ENCODE measurements at regions not wholly inside any gene's neighbourhood (a gene's known extent, or its start where the extent isn't known, plus 50 kb on each side); places are given as distances from the start of the nearest gene placed in this dataset.
"Not testable (repeated sequence)": the region's sequence is repeated elsewhere in the genome, so short reads cannot be mapped to it uniquely, and the experiment has no call there.

DNA sequence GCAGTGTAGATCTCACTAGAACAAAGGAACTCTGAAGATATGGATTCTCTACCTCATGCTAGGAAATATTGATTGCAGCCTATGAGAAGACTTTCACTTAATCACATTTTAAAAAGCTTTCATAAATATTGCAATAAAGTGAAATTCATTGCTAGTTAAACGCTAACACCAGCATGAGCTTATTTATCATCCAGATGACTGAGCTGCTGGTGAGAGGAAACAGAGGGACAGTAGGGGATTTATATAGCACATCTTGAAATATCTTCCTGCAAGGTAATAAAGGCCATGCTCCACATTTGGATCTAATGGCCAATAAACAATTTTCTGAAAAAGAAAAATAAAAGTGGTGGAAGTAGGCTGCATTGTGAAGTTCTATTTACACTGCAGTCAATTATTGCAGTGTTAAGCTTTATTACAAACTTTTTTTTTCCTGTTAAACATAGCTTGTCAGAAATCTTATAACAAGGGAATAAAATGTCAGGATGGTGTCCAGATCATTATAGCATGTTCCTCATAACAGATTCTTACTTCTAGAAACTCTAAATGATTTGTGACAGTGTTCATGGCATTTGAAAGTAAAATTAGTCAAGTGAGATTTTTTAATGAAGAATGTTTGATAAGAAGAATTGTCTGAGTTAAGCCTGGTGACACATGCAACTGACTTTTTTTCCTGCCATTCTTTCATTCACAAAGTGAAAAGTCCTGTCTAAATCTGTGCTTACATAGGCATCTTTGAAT, 342.6 kb downstream of the DMAC1 start:
- DNase-seq: no peak

GRCh38 chr9:7456377-7456776, 343.2 kb downstream of the DMAC1 start:
- no peak for DNase-seq

GRCh38 chr9:7454624-7455023, 345.0 kb downstream of the DMAC1 start:
- DNase-seq: no peak

DNA sequence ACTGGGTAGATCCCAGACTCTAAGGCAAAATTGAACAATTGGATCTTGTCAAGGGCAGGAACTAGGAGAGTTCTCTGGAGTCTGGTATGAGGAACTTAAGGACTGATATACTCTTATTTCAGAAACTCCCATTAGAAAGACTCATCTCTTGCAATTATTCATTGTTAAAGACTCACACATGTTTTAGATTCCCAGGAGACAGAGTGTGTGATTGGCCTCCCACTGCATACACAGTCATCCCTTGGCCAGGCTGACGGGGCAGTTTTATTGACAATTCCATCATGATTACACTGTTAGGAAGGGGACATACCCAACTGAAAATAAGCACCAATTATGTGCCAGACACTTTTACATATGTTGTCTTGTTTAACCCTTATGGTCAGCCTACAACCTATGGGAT, 347.2 kb downstream of the DMAC1 start:
- no peak for DNase-seq

GRCh38 chr9:7451062-7451461, 348.5 kb downstream of the DMAC1 start:
- no peak for DNase-seq

DNA sequence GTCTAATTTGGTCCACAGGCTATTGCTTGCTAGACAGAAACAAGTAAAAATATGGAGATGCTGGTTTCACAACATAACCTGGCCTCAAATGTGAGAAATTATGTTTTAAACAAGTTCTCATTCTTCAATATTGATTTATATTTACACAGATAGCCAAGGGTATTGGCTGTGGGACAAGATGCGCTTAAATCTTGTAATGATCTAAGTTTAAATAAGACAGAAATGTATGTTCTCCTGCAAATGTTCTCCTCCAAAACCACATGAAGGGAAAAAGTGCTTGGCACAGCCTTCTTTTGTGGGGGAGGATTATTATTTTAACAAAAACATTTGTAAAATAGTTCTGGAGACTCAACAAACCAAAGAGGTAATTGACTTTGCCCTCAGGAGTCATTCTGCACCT, 356.0 kb downstream of the DMAC1 start:
- DNase-seq: no peak

DNA sequence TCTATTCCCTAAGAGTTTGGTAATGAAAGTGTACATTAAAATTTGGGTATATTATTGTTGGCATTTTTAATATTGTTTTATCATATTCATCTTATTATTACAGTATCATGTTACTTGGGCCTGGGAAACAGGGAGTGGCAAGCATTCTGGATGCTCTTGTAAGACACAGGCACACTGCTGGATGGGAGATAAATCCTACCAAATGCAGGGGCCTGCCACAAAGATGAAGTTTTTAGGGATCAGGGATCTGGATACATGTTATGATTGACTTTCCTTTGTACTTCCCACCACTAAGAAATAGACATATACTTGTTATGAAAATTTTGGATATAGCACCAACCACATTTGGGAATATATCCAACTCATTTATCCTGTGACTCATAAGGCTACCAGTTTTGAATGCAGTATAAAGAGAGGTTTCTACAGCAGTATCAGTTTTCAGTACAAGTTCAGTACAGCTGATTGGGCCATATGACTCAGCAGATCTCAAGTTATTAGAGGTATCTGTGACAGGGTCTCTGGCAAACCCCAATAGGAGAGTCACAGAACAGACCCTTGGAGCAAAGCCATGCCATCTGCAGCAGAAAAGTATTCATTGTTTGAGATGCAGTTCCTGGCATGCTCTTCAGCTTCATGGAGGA, 360.1 kb downstream of the DMAC1 start:
- no peak for DNase-seq

- DNase-seq: no peak
These were observed 362.8 kb downstream of the DMAC1 start for GRCh38 chr9:7436754-7437153.

- no peak for DNase-seq
These were observed 365.9 kb downstream of the DMAC1 start for GRCh38 chr9:7433508-7434292.

GRCh38 chr9:7432989-7433388, 366.6 kb downstream of the DMAC1 start:
- DNase-seq: no peak

DNA sequence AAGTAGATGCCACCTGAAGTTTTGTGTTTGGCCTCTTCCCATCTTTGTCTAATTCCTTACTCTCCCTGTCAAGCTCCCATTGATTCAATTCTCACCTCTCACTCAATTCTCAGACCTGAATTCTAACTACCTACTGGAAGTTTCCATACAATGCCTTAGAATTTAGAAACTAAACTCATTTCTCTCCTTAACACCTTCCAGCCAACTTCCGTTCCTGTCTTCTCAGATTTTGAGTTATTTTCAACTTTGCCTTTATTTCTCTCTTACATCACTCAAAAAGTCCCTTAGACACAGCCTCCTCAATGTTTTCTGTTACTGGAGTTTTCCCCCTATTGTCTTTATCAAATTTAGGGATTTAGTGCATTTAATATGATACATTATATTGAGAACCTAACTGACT, 382.2 kb downstream of the DMAC1 start:
- DNase-seq: not testable (repeated sequence)

DNA sequence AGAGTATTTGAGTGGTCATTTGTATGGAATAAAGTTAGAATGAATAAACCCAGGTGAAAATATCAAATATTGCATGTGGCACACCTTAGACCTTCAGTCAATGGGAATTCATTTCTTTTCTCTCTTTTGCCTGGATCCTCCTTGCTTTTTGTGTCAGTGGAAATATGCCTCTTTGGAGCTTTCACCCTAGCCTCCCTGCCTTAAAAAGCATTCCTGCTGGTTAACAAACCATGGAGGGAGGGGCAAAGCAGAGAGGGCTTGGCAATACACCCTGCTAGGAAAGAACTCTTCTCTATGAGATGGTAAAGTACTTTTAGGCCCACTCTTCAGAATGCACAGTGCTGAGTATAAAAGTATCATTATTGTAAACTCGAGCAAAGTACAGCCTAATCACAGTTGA, 383.7 kb downstream of the DMAC1 start:
- DNase-seq: no peak

GRCh38 chr9:7408845-7409244, 390.7 kb downstream of the DMAC1 start:
- no peak for DNase-seq

DNA sequence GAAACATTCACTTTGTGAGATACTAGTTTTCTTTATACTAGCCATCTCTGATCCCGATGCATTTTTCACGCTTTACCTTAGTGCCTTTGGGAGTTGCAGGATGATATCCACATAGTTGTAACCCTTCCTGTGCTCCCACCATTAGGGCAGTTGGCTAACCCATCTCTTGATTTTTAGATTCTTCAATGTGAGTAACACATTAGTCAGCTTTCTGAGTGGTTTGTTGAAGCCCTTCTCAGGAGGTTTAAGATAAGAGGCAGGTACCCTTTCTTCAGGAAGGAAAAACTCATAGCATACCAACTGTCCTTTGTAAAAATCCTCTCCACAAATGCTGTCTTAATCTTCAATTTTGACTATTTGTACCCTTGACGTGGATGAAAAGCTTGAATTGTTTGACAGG, 392.3 kb downstream of the DMAC1 start:
- no peak for DNase-seq

DNA sequence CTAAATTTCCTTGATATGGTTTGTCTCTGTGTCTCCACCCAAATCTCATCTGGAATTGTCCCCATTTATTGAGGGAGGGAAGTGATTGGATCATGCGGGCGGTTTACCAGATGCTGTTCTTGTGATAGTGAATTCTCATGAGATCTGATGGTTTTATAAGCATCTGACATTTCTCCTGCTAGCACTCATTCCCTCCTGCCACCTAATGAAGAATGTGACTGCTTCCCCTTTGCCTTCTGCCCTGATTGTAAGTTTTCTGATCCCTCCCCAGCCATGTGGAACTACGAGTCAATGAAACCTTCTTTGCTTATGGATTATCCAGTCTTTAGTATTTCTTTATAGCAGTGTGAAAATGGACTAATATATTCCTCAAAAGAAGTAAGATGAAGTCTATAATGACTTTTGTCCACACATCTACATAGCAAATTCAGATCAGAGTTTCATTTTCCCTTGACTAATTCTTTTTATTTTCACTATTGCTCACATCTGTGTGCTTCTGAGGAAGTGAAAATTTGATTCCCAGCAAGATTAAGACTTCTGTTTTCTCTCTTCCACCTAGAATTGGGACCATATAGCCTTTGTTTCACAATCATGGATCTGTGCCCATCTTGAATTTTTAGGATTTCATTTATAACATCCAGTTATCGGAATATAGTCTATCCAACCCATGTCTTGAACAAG, 393.5 kb downstream of the DMAC1 start:
- DNase-seq: no peak

- no peak for DNase-seq
These were observed 395.6 kb downstream of the DMAC1 start for GRCh38 chr9:7403839-7404487.

GRCh38 chr9:7403028-7403389, 396.6 kb downstream of the DMAC1 start:
- DNase-seq: no peak

DNA sequence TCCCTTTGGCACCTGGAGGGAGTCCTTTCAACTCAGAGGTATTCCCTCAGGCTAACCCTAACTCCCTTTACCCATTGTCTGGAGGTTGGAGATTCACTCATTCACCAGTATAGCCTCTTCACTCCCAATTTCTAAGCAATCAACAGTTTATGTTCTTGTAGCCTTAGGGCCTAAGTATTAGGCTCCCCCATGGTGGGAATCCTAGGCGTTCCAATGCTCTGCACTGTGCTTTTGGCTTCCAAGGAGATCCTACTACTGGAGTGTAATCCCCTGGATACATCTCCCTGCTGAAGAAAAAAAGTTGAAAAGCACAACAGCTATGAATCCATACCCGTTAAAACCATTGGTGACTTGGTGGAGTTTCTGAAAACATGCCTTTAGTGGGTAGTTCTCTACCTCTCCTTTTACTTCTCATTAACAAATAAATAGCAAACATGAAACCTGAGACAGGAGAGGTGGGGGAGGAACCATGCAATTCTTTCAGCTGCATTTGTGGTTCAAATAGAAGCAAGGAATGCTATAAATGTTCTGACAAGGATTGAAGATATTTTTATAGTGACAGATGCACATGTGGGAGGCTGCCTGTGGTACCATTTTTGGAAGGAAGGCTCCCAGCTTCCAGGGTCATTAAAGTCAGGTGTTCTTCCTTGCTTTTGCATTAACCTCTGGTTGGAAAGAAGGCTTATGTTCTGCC, 397.1 kb downstream of the DMAC1 start:
- no peak for DNase-seq

DNA sequence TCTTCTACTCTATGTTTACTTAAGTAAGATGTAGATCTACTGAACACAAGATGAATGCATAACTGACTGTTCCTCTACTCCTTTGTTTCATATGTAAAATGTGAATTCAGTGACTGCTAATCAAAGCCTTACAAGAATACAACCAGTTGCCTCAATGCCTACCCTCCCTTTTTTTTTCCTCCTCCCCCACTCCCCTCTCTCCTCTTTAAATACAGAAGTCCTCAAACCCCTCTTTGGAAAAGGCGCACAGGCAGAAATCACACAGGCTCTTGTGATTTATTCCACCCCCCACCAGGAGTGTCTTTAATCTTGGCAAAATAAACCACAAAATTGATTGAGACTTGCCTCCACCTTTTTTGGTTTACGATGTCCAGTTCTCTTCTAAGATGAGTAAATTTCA, 398.5 kb downstream of the DMAC1 start:
- no peak for DNase-seq

DNA sequence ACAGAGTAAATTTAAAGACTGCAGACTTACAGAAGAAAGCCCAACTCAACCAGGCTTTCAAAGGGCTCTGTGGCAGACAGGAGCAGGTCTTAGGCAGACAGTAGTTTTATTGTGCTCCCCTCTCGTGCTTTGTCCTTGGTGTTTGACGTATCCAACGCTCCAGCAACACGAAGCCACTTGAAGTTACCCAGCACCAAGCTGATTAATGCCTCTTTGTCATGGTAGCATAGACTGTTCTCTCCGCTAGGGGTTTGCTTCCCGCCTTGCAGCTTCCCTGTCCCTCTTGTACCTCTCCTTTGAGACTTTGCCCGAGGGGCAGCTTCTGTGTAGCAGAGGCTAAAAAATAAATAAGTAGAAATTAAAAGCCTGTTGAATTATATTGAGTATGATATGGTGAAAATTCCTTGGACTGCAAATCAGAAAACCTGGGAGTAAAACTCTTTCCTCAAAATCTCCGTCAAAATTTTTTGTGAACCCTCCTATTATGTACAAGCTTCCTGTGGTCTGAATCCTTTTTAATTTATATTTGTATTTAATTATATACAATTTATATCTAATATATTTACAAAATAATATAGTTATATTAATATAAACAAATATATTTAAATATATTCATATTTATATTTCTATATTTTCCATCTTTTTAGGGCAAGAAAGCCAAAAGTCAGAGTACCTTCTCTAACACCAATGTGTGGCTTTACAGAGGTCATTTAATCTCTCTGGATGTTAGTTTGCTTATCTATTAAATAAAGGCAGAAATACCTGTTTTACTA, 405.4 kb downstream of the DMAC1 start:
- DNase-seq: no peak

DNA sequence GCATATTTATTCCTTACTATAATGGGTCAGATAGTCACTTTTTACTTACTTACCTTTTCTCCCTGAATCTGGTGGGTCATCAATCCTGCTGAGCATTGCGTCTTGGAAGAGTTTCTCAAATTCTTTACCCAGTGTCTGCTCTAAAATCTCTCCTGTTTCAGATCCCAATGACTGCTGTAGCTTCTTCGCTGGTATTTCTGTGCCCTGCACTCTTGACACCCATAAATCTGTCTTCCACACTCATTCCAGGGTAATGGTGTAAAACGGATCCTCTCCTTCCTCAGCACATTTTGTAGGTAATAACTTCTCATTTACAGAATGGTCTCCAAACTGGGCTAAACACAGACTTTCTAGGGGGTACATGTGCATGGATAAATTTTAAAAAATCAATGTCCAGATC, 407.4 kb downstream of the DMAC1 start:
- DNase-seq: no peak

- DNase-seq: no peak
These were observed 410.8 kb downstream of the DMAC1 start for GRCh38 chr9:7388755-7389154.
